Spleen (tissue), 11 donors: ENCODE measurements at regions not wholly inside any gene's neighbourhood (a gene's known extent, or its start where the extent isn't known, plus 50 kb on each side); places are given as distances from the start of the nearest gene placed in this dataset.

Source experiments
- DNase-seq: peaks from one replicate; pipeline ENCODE4 v3.0.0-alpha.2; 2020
- H3K27ac ChIP-seq, 8 donors: fragments of 200-600 bp; sonication (generic) in 7 of 8; 1 replicate in 4 of 8; 2 replicates in 4 of 8; pipeline versions ENCODE4 v1.5.0 to v1.8.0; 2016 to 2021; ENCODE audit warnings: inconsistent platforms in 4 of 8, mild to moderate bottlenecking in 4 of 8, moderate library complexity in 1 of 8
- H3K27me3 ChIP-seq, 7 donors: fragments of 200-600 bp; sonication (generic) in 6 of 7; replicated peaks in 1 of 7; 1 replicate in 4 of 7; 2 replicates in 3 of 7; pipeline versions ENCODE4 v1.5.0 to v1.8.0; 2016 to 2021; ENCODE audit warnings: inconsistent platforms in 3 of 7, mild to moderate bottlenecking in 1 of 7
- H3K36me3 ChIP-seq, 6 donors: fragments of 200-600 bp; sonication (generic) in 5 of 6; 1 replicate in 4 of 6; 2 replicates in 2 of 6; pipeline versions ENCODE4 v1.5.0 to v1.8.0; 2016 to 2021; ENCODE audit warnings: inconsistent platforms in 2 of 6
- H3K4me1 ChIP-seq, 6 donors: fragments of 200-600 bp; sonication (generic) in 5 of 6; 1 replicate in 3 of 6; 2 replicates in 3 of 6; pipeline versions ENCODE4 v1.5.0 to v1.8.0; 2016 to 2021; ENCODE audit warnings: inconsistent platforms in 3 of 6
- H3K4me3 ChIP-seq, 8 donors: fragments of 200-600 bp; sonication (generic) in 7 of 8; 1 replicate in 4 of 8; 2 replicates in 4 of 8; pipeline versions ENCODE4 v1.5.0 to v1.8.0; 2016 to 2021; ENCODE audit warnings: inconsistent platforms in 4 of 8, mild to moderate bottlenecking in 4 of 8, moderate library complexity in 2 of 8
- H3K9me3 ChIP-seq, 8 donors: fragments of 200-600 bp; sonication (generic) in 7 of 8; 1 replicate in 4 of 8; 2 replicates in 4 of 8; pipeline versions ENCODE4 v1.5.0 to v1.8.0; 2016 to 2021; ENCODE audit warnings: inconsistent platforms in 4 of 8
- POLR2A ChIP-seq, 3 donors: fragments of 450-650 bp; IDR thresholded peaks; one replicate each; pipeline ENCODE4 v1.5.1; 2017; ENCODE audit warnings: antibody characterized with exemption in 3 of 3, mild to moderate bottlenecking in 1 of 3
- POLR2AphosphoS5 ChIP-seq, 3 donors: sonication (generic); formaldehyde crosslinking; IDR thresholded peaks; one replicate each; pipeline ENCODE4 v1.5.1; 2017; ENCODE audit warnings: antibody characterized with exemption in 3 of 3
- WGBS, 5 donors: extraction: QIAGEN DNeasy Blood & Tissue Kit in 3 of 5; methylation state at CpG; one replicate each; pipeline versions ENCODE4 v1.1.5 to v1.1.7; 2013 to 2018; 5-methylcytosine and 5-hydroxymethylcytosine counted together
- intact Hi-C: fragments of 100-400 bp; cut with DNase I; formaldehyde crosslinking; loops from one replicate; pipeline ENCODE4 v1.15.0; 2023; ENCODE audit warnings: low total_unique reads
- TF ChIP-seq, protein P1 (sequence below), 11 experiments: fragments of 200-600 bp in 7 of 11; fragments of 450-650 bp in 4 of 11; sonication (generic) in 4 of 11; IDR thresholded peaks in 8 of 11; conservative IDR thresholded peaks in 3 of 11; 1 replicate in 7 of 11; 2 replicates in 4 of 11; pipeline versions ENCODE4 v1.4.0 to v1.8.0; 2016 to 2021; ENCODE audit warnings: antibody characterized with exemption in 11 of 11, inconsistent platforms in 4 of 11, mild to moderate bottlenecking in 1 of 11
- donor health status: healthy with polysubstance abuse.
- donor health status: DM: no; HTN: no; CAD: no; lungs with moderate emphysema.
- donor health status: DM: no; HTN: no; CAD: no.
- donor health status: Bipolar disorder and iron deficiency.
- donor health status: healthy.
- donor health status: DM: no; HTN: no; CAD: no.
- donor health status: DM: yes; HTN: yes; CAD: no.

DNA sequence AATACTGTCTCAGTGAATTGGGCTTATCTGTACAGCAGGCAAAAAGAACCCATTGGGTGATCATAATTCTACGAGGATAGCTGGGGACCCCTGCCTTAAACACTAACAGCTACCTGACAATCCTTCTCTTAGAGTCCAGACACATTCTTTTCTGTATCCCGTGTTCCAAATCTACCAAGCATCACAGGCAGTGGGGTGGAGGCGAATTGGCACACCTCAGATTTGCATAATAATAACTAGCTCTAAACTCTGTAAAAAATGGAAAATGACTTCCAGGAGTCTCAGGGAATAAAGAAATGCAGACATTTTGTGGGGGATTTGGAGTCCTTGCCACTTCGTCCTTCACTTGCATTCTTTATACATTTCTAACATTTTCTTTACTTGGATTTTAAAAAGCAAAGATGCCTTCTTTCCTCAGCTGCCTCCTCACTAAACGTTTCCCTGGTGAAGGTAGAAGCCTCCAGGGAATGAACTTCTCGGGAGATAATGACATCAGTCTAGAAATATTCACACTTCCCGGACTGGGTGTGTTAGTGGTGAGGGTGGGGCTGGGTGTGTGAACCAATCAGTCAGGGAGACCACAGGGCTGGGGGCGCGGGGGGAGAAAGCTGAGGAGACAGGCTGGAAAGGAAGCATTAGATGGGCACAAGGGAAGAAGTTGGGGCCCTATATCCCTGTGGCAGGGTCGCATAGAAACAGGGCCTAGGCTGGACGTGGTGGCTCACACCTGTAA is 59.1 kb upstream of the BOD1L2 start:
- no peak for DNase-seq
- Histone ChIP-seq H3K4me1 (peaks cover 0 to 14% (median 9%) of the 10 kb centered on the region in 6 donors), H3K27me3 (peaks cover 0 to 97% (median 18%) of the 10 kb centered on the region in 7 donors), H3K9me3 (peaks cover 0 to 11% (median 5%) of the 10 kb centered on the region in 8 donors), H3K27ac (no peak overlapping the region), H3K4me3 (no peak overlapping the region), H3K36me3 (no peaks in the 10 kb centered on the region)
- intact Hi-C loops = no loop called here
- 70 to 82% (median 77%) methylated on average over 11 of the region's 11 CpGs for WGBS, 5 donors
- TF ChIP-seq, protein P1, sequence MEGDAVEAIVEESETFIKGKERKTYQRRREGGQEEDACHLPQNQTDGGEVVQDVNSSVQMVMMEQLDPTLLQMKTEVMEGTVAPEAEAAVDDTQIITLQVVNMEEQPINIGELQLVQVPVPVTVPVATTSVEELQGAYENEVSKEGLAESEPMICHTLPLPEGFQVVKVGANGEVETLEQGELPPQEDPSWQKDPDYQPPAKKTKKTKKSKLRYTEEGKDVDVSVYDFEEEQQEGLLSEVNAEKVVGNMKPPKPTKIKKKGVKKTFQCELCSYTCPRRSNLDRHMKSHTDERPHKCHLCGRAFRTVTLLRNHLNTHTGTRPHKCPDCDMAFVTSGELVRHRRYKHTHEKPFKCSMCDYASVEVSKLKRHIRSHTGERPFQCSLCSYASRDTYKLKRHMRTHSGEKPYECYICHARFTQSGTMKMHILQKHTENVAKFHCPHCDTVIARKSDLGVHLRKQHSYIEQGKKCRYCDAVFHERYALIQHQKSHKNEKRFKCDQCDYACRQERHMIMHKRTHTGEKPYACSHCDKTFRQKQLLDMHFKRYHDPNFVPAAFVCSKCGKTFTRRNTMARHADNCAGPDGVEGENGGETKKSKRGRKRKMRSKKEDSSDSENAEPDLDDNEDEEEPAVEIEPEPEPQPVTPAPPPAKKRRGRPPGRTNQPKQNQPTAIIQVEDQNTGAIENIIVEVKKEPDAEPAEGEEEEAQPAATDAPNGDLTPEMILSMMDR (IDR thresholded peaks at IDR 0.05 in 8 of 11, conservative IDR thresholded peaks at IDR 0.05 in 3 of 11) = no peak
- TF ChIP-seq POLR2AphosphoS5 (IDR thresholded peaks at IDR 0.05) (no peak), POLR2A (IDR thresholded peaks at IDR 0.05) (no peak)

- H3K36me3 ChIP-seq = no peaks in the 10 kb centered on the region
- DNase-seq = no peak
- H3K4me3 ChIP-seq = no peak overlapping the region
- H3K9me3 ChIP-seq = peaks cover 0 to under 1% (median 0%) of the 10 kb centered on the region in 8 donors
- TF ChIP-seq POLR2AphosphoS5 (IDR thresholded peaks at IDR 0.05) (no peak), POLR2A (IDR thresholded peaks at IDR 0.05) (no peak)
- TF ChIP-seq, protein P1 (IDR thresholded peaks at IDR 0.05 in 8 of 11, conservative IDR thresholded peaks at IDR 0.05 in 3 of 11) = no peak
- peaks cover 0 to 97% (median 18%) of the 10 kb centered on the region in 7 donors for H3K27me3 ChIP-seq
- intact Hi-C loops = no loop called here
- H3K27ac ChIP-seq = no peak overlapping the region
- H3K4me1 ChIP-seq = peaks cover 0 to 14% (median 9%) of the 10 kb centered on the region in 6 donors
- 52 to 69% (median 67%) methylated on average over 5 of the region's 5 CpGs for WGBS, 5 donors
Observed at GRCh38 chr18:57088883-57089282, 58.0 kb upstream of the BOD1L2 start.

DNA sequence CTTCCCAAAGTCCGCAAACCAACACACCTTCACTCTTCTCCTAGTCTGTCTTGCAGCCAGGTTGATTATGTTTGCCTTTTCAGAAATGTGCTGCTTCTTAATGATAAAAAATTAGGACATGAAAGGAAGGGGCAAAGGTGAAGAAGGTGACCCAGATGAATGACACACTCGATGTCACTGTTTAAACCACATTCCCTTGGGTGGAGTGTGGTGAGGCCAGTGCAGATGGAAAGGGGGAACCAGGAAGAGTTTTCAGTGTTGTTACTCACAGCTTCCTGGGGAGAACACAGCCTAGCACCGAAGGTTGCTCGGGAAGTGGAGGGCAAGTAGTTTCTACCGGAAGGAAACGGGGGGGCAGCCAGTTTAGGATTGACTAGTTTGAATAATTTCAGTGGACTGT is 57.2 kb upstream of the BOD1L2 start:
- WGBS, 5 donors = 44 to 58% (median 50%) methylated on average over 6 of the region's 6 CpGs
- H3K36me3 ChIP-seq = no peaks in the 10 kb centered on the region
- H3K4me3 ChIP-seq = no peak overlapping the region
- intact Hi-C loops = no loop called here
- DNase-seq = no peak
- no peaks in the 10 kb centered on the region for H3K9me3 ChIP-seq
- H3K4me1 ChIP-seq = peaks cover 0 to 7% (median 6%) of the 10 kb centered on the region in 6 donors
- TF ChIP-seq POLR2A (IDR thresholded peaks at IDR 0.05) (no peak), POLR2AphosphoS5 (IDR thresholded peaks at IDR 0.05) (no peak)
- TF ChIP-seq, protein P1 (IDR thresholded peaks at IDR 0.05 in 8 of 11, conservative IDR thresholded peaks at IDR 0.05 in 3 of 11) = no peak
- peaks cover 0 to 97% (median 15%) of the 10 kb centered on the region in 7 donors for H3K27me3 ChIP-seq
- H3K27ac ChIP-seq = no peak overlapping the region

GRCh38 chr18:57091231-57091630 is 55.7 kb upstream of the BOD1L2 start:
- peaks cover 0 to 97% (median 12%) of the 10 kb centered on the region in 7 donors for H3K27me3 ChIP-seq
- no peak overlapping the region for H3K27ac ChIP-seq
- TF ChIP-seq POLR2A (IDR thresholded peaks at IDR 0.05) (no peak), POLR2AphosphoS5 (IDR thresholded peaks at IDR 0.05) (no peak)
- TF ChIP-seq, protein P1 (IDR thresholded peaks at IDR 0.05 in 8 of 11, conservative IDR thresholded peaks at IDR 0.05 in 3 of 11) = no peak
- no peak for DNase-seq
- no peaks in the 10 kb centered on the region for H3K36me3 ChIP-seq
- intact Hi-C loops = no loop called here
- H3K9me3 ChIP-seq = no peaks in the 10 kb centered on the region
- no peaks in the 10 kb centered on the region for H3K4me1 ChIP-seq
- no peak overlapping the region for H3K4me3 ChIP-seq
